ENCODE measurements at regions not wholly inside any gene's neighbourhood (a gene's known extent, or its start where the extent isn't known, plus 50 kb on each side); places are given as distances from the start of the nearest gene placed in this dataset.
"Not testable (repeated sequence)": the region's sequence is repeated elsewhere in the genome, so short reads cannot be mapped to it uniquely, and the experiment has no call there.

- Mint-ChIP-seq H3K9me3 (no peaks in the 10 kb centered on the region), H3K27me3 (no peaks in the 10 kb centered on the region), H3K27ac (no peak overlapping the region), H3K36me3 (ENCODE audit: low read depth) (no peaks in the 10 kb centered on the region), H3K4me1 (no peaks in the 10 kb centered on the region), H3K4me3 (no peak overlapping the region)
- no peak for DNase-seq
- intact Hi-C loops (cut with micrococcal nuclease): no loop called here
These were observed 280.5 kb downstream of the TLL1 start for GRCh38 chr4:166153548-166153947.

- Mint-ChIP-seq H3K27ac (no peak overlapping the region), H3K4me3 (no peak overlapping the region)
These were observed 289.3 kb downstream of the TLL1 start for GRCh38 chr4:166162327-166162726.

GRCh38 chr4:166165829-166166420, 292.9 kb downstream of the TLL1 start:
- Mint-ChIP-seq H3K4me1 (no peaks in the 10 kb centered on the region), H3K36me3 (ENCODE audit: low read depth) (no peaks in the 10 kb centered on the region), H3K27me3 (no peaks in the 10 kb centered on the region), H3K27ac (no peak overlapping the region), H3K9me3 (no peaks in the 10 kb centered on the region), H3K4me3 (no peak overlapping the region)
- intact Hi-C loops (cut with micrococcal nuclease): loop anchor here (1.0 to 5.0 kb wide), 4 partner anchors 86 to 1911 kb away; no protein-coding TSS in a partner anchor
- peak; percentile 71 for DNase-seq

More at GRCh38 chr4:166162327-166162726, 289.3 kb downstream of the TLL1 start:
- H3K36me3 Mint-ChIP-seq (ENCODE audit: low read depth): no peaks in the 10 kb centered on the region
- intact Hi-C loops (cut with micrococcal nuclease): no loop called here
- H3K27me3 Mint-ChIP-seq: no peaks in the 10 kb centered on the region
- DNase-seq: no peak
- H3K9me3 Mint-ChIP-seq: no peaks in the 10 kb centered on the region
- H3K4me1 Mint-ChIP-seq: no peaks in the 10 kb centered on the region

- H3K9me3 Mint-ChIP-seq: no peaks in the 10 kb centered on the region
- H3K27ac Mint-ChIP-seq: no peak overlapping the region
- intact Hi-C loops (cut with micrococcal nuclease): loop anchor here (5.0 kb wide), 3 partner anchors 83 to 1908 kb away; no protein-coding TSS in a partner anchor
- no peak overlapping the region for H3K4me3 Mint-ChIP-seq
- H3K36me3 Mint-ChIP-seq (ENCODE audit: low read depth): no peaks in the 10 kb centered on the region
- no peaks in the 10 kb centered on the region for H3K27me3 Mint-ChIP-seq
- no peaks in the 10 kb centered on the region for H3K4me1 Mint-ChIP-seq
- no peak for DNase-seq
These were observed 296.1 kb downstream of the TLL1 start for GRCh38 chr4:166169111-166169510.

GRCh38 chr4:166172619-166173018, 299.6 kb downstream of the TLL1 start:
- H3K9me3 Mint-ChIP-seq: no peaks in the 10 kb centered on the region
- H3K27ac Mint-ChIP-seq: no peak overlapping the region
- intact Hi-C loops (cut with micrococcal nuclease): no loop called here
- H3K4me1 Mint-ChIP-seq: no peaks in the 10 kb centered on the region
- H3K36me3 Mint-ChIP-seq (ENCODE audit: low read depth): no peaks in the 10 kb centered on the region
- DNase-seq: no peak
- H3K4me3 Mint-ChIP-seq: no peak overlapping the region
- no peaks in the 10 kb centered on the region for H3K27me3 Mint-ChIP-seq

GRCh38 chr4:166174717-166175490, 301.9 kb downstream of the TLL1 start:
- Mint-ChIP-seq H3K36me3 (ENCODE audit: low read depth) (no peaks in the 10 kb centered on the region), H3K9me3 (no peaks in the 10 kb centered on the region), H3K27ac (no peak overlapping the region), H3K4me3 (no peak overlapping the region), H3K27me3 (no peaks in the 10 kb centered on the region), H3K4me1 (no peaks in the 10 kb centered on the region)
- no peak for DNase-seq
- intact Hi-C loops (cut with micrococcal nuclease): no loop called here

GRCh38 chr4:166182145-166182544, 309.1 kb downstream of the TLL1 start:
- intact Hi-C loops (cut with micrococcal nuclease): no loop called here
- H3K27me3 Mint-ChIP-seq: no peaks in the 10 kb centered on the region
- H3K9me3 Mint-ChIP-seq: peaks cover 5% of the 10 kb centered on the region
- no peak overlapping the region for H3K27ac Mint-ChIP-seq
- H3K4me1 Mint-ChIP-seq: no peaks in the 10 kb centered on the region
- H3K36me3 Mint-ChIP-seq (ENCODE audit: low read depth): no peaks in the 10 kb centered on the region
- no peak for DNase-seq
- H3K4me3 Mint-ChIP-seq: no peak overlapping the region

- intact Hi-C loops (cut with micrococcal nuclease): no loop called here
- H3K27me3 Mint-ChIP-seq: no peaks in the 10 kb centered on the region
- DNase-seq: no peak
- H3K36me3 Mint-ChIP-seq (ENCODE audit: low read depth): no peaks in the 10 kb centered on the region
- H3K4me1 Mint-ChIP-seq: no peaks in the 10 kb centered on the region
- no peaks in the 10 kb centered on the region for H3K9me3 Mint-ChIP-seq
- no peak overlapping the region for H3K27ac Mint-ChIP-seq
- H3K4me3 Mint-ChIP-seq: no peak overlapping the region
These were observed 322.1 kb downstream of the TLL1 start for GRCh38 chr4:166195101-166195500.

- DNase-seq: no peak
- intact Hi-C loops (cut with micrococcal nuclease): no loop called here
- Mint-ChIP-seq H3K27ac (no peak overlapping the region), H3K4me3 (no peak overlapping the region), H3K27me3 (no peaks in the 10 kb centered on the region), H3K9me3 (no peaks in the 10 kb centered on the region), H3K4me1 (no peaks in the 10 kb centered on the region), H3K36me3 (ENCODE audit: low read depth) (no peaks in the 10 kb centered on the region)
These were observed 324.1 kb downstream of the TLL1 start for GRCh38 chr4:166197166-166197565.

- Mint-ChIP-seq H3K27me3 (no peaks in the 10 kb centered on the region), H3K4me3 (no peak overlapping the region), H3K4me1 (no peaks in the 10 kb centered on the region), H3K27ac (no peak overlapping the region), H3K9me3 (no peaks in the 10 kb centered on the region), H3K36me3 (ENCODE audit: low read depth) (no peaks in the 10 kb centered on the region)
- intact Hi-C loops (cut with micrococcal nuclease): no loop called here
- DNase-seq: no peak
These were observed 325.0 kb downstream of the TLL1 start for GRCh38 chr4:166198041-166198440.

- no peaks in the 10 kb centered on the region for H3K27me3 Mint-ChIP-seq
- H3K9me3 Mint-ChIP-seq: no peaks in the 10 kb centered on the region
- no peaks in the 10 kb centered on the region for H3K36me3 Mint-ChIP-seq (ENCODE audit: low read depth)
- intact Hi-C loops (cut with micrococcal nuclease): no loop called here
- H3K4me3 Mint-ChIP-seq: no peak overlapping the region
- H3K4me1 Mint-ChIP-seq: no peaks in the 10 kb centered on the region
- no peak overlapping the region for H3K27ac Mint-ChIP-seq
- DNase-seq: no peak
These were observed 325.7 kb downstream of the TLL1 start for GRCh38 chr4:166198516-166199310.

- H3K27ac Mint-ChIP-seq: no peak overlapping the region
- H3K9me3 Mint-ChIP-seq: no peaks in the 10 kb centered on the region
- DNase-seq: no peak
- no peaks in the 10 kb centered on the region for H3K4me1 Mint-ChIP-seq
- H3K27me3 Mint-ChIP-seq: no peaks in the 10 kb centered on the region
- H3K4me3 Mint-ChIP-seq: no peak overlapping the region
- no peaks in the 10 kb centered on the region for H3K36me3 Mint-ChIP-seq (ENCODE audit: low read depth)
- intact Hi-C loops (cut with micrococcal nuclease): no loop called here
These were observed 330.0 kb downstream of the TLL1 start for GRCh38 chr4:166202991-166203390.

GRCh38 chr4:166212326-166212725, 339.3 kb downstream of the TLL1 start:
- H3K9me3 Mint-ChIP-seq; H3K36me3 Mint-ChIP-seq (ENCODE audit: low read depth); intact Hi-C loops (cut with micrococcal nuclease); H3K4me3 Mint-ChIP-seq; H3K27me3 Mint-ChIP-seq; DNase-seq; H3K27ac Mint-ChIP-seq; H3K4me1 Mint-ChIP-seq: not testable (repeated sequence)

- Mint-ChIP-seq H3K36me3 (ENCODE audit: low read depth) (no peaks in the 10 kb centered on the region), H3K27ac (no peak overlapping the region), H3K9me3 (no peaks in the 10 kb centered on the region), H3K4me3 (no peak overlapping the region), H3K27me3 (no peaks in the 10 kb centered on the region), H3K4me1 (no peaks in the 10 kb centered on the region)
- intact Hi-C loops (cut with micrococcal nuclease): no loop called here
- DNase-seq: no peak
These were observed 349.2 kb downstream of the TLL1 start for GRCh38 chr4:166222271-166222670.
